ENCODE measurements at regions not wholly inside any gene's neighbourhood (a gene's known extent, or its start where the extent isn't known, plus 50 kb on each side); places are given as distances from the start of the nearest gene placed in this dataset.

DNA sequence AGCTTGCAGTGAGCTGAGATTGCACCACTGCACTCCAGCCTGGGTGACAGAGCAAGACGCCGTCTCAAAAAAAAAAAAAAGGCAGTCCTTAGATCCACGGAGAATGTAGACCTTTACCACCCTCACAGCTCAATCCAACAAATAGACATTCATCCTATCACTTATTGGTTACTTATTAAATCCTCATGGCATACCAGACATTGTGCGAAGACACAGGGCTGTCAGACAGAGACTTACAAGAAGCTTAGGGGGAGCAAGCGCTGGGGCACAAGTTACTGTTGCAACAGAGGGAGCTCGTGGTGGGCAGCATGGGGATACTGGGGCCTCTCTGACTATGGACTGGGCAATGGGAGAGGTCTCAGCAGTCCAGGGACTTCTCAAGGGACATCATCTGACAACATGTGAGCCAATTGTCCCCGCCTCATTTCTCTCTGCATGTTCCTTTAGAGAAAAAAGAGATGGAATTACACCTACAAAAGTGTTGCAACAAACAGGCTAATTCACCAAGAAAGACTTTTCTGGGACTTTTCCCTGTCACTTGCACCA lies 82.8 kb upstream of the TNS3 start:
- no peak for TF ChIP-seq CTCF (IDR thresholded peaks at IDR 0.05)
- TF ChIP-seq POLR2A (IDR thresholded peaks at IDR 0.05) = no peak
